ENCODE measurements at regions not wholly inside any gene's neighbourhood (a gene's known extent, or its start where the extent isn't known, plus 50 kb on each side); places are given as distances from the start of the nearest gene placed in this dataset.

DNA sequence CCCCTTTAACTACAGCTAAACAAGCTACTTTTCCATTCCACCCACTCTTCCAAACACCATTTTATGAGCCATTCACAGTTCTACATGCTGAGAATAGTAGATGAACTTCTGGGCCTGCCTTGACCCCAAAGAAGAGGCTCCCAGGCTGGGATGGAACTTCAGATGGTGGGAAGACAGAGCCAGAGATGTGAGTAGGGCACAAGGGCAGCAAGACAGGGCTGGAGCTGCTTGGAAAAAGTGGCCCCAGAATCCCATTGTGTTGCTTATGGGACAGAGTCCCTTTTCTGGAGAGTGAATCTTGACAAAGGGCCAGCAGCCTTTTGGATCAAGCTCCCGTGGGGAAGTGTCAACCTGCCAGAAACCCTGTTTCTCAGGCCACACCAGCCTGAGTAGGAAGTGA is 516.5 kb upstream of the PPP2R3A start:
- no peak for FAIRE-seq
- no peak for DNase-seq (ENCODE audit: insufficient read length)

DNA sequence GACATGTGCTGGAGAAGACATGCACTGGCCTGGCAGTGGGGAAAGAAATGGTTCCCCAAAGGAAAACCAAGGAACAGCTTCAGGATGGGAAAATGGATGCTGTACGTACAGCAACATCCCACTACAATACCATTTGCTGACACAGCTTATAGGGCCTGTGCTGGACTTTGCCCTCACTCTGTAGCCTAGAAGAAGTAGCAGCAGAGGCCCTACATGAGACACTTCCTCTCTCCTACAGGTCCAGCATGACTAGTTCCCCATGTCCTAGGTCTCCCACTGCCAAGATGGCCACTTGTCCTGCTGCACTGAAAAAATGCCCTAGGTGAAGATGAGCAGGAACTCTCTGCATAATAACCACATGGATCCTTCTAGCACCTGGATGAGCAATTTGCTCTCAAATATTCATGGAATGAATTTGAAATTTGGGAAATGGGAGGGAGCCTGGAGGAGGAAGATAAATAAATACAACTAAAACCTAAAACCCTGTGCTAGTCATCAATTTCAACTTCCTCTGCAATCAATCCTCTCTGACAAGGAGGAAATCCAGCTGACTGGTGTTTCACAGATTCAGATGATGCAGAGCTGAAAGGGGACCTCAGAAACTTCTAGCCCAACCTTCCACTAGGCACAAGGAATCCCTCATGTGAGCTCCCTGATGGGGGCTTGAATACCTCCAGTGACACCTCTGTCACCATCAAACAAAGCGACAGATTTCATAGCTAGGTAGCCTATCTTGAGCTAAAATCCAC is 514.3 kb upstream of the PPP2R3A start:
- FAIRE-seq (no peak), DNase-seq (ENCODE audit: insufficient read length) (no peak)
- TF ChIP-seq POLR2AphosphoS5 (IDR thresholded peaks at IDR 0.05; ENCODE audit: low read depth, low read length) (no peak), POLR2A (IDR thresholded peaks at IDR 0.05; ENCODE audit: low read depth, low read length) (no peak), TAF1 (IDR thresholded peaks at IDR 0.05; ENCODE audit: borderline replicate concordance, low read depth, low read length) (no peak)

More for the DNA sequence above, 516.5 kb upstream of the PPP2R3A start:
- TF ChIP-seq POLR2A (IDR thresholded peaks at IDR 0.05; ENCODE audit: low read depth, low read length) (no peak), POLR2AphosphoS5 (IDR thresholded peaks at IDR 0.05; ENCODE audit: low read depth, low read length) (no peak), TAF1 (IDR thresholded peaks at IDR 0.05; ENCODE audit: borderline replicate concordance, low read depth, low read length) (no peak)

DNA sequence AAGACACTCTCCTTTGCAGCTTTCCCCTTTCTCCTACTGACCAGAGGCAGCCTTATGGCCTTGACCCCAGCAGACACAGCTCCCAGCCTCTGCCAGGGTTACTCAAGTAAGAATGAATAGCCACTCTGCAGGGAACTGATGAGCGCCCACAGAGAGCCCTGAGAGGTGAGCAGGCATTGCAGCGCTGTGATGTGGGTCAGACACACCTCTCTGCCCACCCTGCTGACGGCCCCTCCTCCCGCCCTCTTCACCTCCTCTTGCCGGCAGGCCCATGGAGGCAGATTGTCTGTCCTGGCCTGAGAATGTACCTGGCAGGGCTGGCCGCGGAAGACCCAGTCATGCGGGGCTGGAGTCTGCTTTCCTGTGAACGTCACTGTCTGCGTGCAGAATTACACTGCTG is 512.6 kb upstream of the PPP2R3A start:
- no peak for FAIRE-seq
- DNase-seq (ENCODE audit: insufficient read length): no peak
- no peak for TF ChIP-seq POLR2A (IDR thresholded peaks at IDR 0.05; ENCODE audit: low read depth, low read length)
- TF ChIP-seq TAF1 (IDR thresholded peaks at IDR 0.05; ENCODE audit: borderline replicate concordance, low read depth, low read length): no peak
- TF ChIP-seq POLR2AphosphoS5 (IDR thresholded peaks at IDR 0.05; ENCODE audit: low read depth, low read length): no peak

DNA sequence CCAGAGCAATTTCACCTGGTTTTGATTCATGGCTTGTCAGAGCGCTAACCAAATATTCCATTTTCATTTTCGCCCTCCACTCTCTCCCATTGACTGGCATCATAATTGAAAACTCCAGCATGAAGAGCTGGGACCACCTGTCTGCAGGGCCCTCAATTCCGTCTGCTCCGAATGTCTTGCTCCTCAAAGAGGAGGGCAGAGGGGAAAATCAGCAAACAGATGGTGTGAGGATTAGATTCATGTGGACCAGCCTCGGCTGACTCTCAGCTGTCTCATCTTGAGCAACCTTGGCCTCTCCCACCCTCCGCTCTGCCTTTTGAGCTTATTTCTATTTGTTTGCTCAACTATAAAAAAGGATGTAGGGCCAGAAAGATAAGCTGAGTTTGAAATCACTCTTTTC is 512.2 kb upstream of the PPP2R3A start:
- no peak for FAIRE-seq
- DNase-seq (ENCODE audit: insufficient read length): no peak
- TF ChIP-seq POLR2AphosphoS5 (IDR thresholded peaks at IDR 0.05; ENCODE audit: low read depth, low read length) (no peak), POLR2A (IDR thresholded peaks at IDR 0.05; ENCODE audit: low read depth, low read length) (no peak), TAF1 (IDR thresholded peaks at IDR 0.05; ENCODE audit: borderline replicate concordance, low read depth, low read length) (no peak)

DNA sequence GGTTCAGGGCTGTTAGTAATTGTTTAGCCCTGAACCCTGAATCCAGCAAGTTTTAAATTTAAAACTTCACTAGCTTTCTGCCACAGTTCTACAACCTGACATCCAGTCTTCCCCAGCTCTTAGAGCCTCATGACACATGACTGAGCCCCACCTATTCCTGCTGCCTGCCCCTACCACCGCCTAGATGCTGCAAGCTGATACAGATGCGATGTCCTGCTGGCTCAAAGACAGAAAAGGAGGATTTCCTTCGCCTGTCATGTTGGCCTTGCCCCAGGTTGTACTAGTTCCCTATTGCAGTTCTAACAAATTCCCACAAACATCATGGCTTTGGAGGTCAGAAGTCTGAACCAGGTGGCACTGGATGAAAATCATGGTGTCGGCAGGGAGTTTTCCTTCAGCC is 510.6 kb upstream of the PPP2R3A start:
- FAIRE-seq: no peak

DNA sequence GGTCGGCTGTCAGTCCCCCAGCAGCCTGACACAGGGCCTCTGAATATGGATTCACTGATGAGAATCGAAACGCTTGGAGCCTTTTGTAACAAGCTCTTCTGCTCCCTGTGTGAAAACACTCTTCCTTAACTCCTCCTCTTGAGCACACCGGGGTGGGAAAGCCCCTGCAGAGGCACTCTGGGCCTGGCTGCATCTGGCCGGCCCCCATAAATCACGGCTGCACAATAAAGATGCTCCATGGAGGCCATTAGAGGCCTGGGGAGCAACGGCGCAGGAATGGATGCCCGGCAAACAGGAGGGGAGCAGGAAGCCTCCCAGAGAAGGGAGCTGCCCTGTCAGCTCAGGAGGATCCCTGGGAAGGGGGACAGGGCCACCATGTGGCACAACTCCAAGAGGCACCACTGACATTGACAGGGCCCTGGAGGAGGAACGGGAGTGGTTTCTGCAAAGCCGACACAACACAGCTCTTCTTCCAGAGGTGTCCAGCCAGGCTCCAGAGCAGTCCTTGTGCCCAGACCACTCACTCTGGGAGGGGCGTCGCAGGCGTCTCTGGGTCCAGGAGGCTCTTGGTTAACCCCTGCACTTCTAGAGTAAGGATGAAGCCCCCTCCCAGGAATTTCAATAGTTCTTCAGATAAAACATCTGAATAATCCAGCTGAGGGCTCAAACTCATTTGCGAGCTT is 509.3 kb upstream of the PPP2R3A start:
- DNase-seq (ENCODE audit: insufficient read length) (no peak), FAIRE-seq (no peak)
- TF ChIP-seq POLR2A (IDR thresholded peaks at IDR 0.05; ENCODE audit: low read depth, low read length) (no peak), TAF1 (IDR thresholded peaks at IDR 0.05; ENCODE audit: borderline replicate concordance, low read depth, low read length) (no peak), POLR2AphosphoS5 (IDR thresholded peaks at IDR 0.05; ENCODE audit: low read depth, low read length) (no peak)

More for the DNA sequence above, 510.6 kb upstream of the PPP2R3A start:
- TF ChIP-seq TAF1 (IDR thresholded peaks at IDR 0.05; ENCODE audit: borderline replicate concordance, low read depth, low read length) (no peak), POLR2AphosphoS5 (IDR thresholded peaks at IDR 0.05; ENCODE audit: low read depth, low read length) (no peak), POLR2A (IDR thresholded peaks at IDR 0.05; ENCODE audit: low read depth, low read length) (no peak)
- DNase-seq (ENCODE audit: insufficient read length): no peak

DNA sequence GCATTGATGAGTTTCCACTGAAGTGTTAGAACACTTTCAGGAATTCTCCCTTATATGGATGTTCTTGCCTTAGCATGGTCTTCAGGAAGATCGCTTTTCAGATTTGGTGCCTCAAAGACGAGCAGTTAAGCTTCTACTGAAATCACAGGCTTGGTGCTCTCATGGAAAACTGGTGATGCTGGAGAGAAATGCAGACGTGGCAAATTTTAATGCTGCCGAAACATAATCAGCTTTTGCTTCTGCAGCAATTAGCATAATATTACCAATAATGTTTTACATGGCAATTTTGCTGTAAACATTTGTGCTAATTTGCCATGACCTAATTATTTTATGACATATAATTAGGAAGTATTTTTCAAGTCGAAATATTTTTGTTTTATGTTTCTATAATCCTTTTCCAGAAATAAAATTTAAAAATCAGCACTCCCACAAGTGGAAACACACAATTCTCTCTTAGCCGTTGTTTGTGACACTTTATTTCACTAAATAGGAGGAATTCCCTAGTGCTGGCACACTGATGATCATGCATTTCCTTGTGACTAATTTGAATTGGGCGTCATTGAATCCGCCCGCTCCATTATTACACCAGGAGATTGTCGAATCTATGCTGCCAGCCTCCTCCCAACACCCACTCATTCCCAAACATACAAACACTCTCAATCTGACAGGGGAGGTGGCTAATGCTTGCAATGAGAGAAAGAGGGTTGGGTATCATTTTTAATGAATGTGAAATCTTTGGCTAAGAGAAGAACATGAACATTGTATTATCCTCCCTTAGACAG is 506.8 kb upstream of the PPP2R3A start:
- FAIRE-seq (no peak), DNase-seq (ENCODE audit: insufficient read length) (no peak)
- TF ChIP-seq POLR2A (IDR thresholded peaks at IDR 0.05; ENCODE audit: low read depth, low read length) (no peak), TAF1 (IDR thresholded peaks at IDR 0.05; ENCODE audit: borderline replicate concordance, low read depth, low read length) (no peak), POLR2AphosphoS5 (IDR thresholded peaks at IDR 0.05; ENCODE audit: low read depth, low read length) (no peak)

DNA sequence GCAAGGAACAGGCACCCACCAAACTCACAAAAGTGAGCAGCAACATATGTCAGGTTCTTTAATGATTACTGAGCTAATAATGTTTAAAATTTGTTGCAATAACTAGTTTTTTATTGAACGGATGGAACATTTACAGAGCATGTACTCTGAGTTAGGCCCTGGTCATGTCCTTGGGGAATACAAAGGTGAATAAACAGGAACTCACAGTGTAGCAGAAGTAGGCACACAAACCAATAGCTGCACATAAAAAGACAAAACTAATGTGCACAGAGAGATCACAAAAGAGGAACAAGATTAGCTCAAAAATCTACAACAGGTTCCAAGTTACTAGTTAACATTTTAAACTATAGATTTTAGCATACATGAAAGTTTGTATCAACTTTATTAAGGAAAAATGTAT is 505.3 kb upstream of the PPP2R3A start:
- FAIRE-seq (no peak), DNase-seq (ENCODE audit: insufficient read length) (no peak)
- TF ChIP-seq POLR2AphosphoS5 (IDR thresholded peaks at IDR 0.05; ENCODE audit: low read depth, low read length): no peak
- no peak for TF ChIP-seq TAF1 (IDR thresholded peaks at IDR 0.05; ENCODE audit: borderline replicate concordance, low read depth, low read length)
- no peak for TF ChIP-seq POLR2A (IDR thresholded peaks at IDR 0.05; ENCODE audit: low read depth, low read length)

DNA sequence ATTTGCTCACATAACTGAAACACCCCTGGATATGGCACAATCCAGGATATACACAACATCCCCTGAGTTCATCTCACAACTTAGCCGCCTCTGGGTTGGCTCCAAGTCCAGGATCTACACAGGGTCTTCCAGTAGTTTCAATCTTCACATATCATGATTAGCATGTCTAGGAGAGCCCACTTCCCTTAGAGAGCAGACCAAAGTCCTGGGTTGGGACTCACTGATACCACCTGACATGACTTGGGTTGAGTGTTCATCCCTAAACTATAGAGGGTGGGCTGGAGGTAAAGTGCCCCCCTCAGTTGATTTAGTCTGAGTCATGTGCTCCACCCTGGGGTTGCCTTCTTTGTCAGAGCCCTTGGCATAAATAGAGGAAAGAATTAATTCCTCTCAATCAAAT is 493.6 kb upstream of the PPP2R3A start:
- TF ChIP-seq TAF1 (IDR thresholded peaks at IDR 0.05; ENCODE audit: borderline replicate concordance, low read depth, low read length) (no peak), POLR2AphosphoS5 (IDR thresholded peaks at IDR 0.05; ENCODE audit: low read depth, low read length) (no peak), POLR2A (IDR thresholded peaks at IDR 0.05; ENCODE audit: low read depth, low read length) (no peak)
- no peak for DNase-seq (ENCODE audit: insufficient read length)
- FAIRE-seq: no peak

DNA sequence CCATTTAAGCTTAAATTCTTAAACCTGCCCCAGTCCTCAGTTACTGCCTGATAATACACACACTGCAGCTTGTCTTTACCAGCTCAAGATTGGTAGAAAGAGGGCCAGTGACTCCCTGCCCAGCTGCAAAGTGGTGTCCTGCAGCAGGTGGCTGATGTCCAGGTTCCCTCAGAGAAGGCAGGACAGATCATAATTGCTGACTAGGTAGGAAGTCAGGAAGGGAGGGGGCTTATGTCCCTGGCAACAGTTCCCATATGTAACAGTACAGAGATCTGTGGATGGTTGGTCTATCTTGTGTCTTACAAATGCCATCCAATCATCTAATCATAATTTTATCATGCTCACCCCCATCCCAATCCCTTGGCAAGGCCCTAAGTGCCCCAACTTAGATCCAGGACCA is 492.1 kb upstream of the PPP2R3A start:
- FAIRE-seq: no peak
- TF ChIP-seq POLR2A (IDR thresholded peaks at IDR 0.05; ENCODE audit: low read depth, low read length) (no peak), POLR2AphosphoS5 (IDR thresholded peaks at IDR 0.05; ENCODE audit: low read depth, low read length) (no peak), TAF1 (IDR thresholded peaks at IDR 0.05; ENCODE audit: borderline replicate concordance, low read depth, low read length) (no peak)
- no peak for DNase-seq (ENCODE audit: insufficient read length)

DNA sequence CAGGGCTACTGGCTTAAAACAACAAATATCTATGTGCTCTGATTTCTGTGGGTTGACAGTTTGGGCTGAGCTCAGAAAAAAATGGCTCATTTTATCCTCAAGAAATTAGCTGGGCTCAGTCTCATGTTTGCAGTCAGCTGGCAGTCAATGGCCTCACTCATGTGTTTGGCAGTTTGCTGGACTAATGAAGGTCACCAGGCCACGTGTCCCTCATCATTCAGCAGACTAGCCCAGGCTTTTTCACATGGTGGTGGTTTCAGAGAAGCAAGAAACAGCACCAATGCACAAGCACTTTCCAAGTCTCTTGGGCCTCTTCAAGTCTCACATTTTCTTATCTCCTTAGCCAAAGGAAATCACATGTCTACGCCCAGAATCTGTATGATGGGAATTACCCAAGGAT is 478.3 kb upstream of the PPP2R3A start:
- no peak for FAIRE-seq
- DNase-seq (ENCODE audit: insufficient read length): no peak
- TF ChIP-seq POLR2A (IDR thresholded peaks at IDR 0.05; ENCODE audit: low read depth, low read length) (no peak), POLR2AphosphoS5 (IDR thresholded peaks at IDR 0.05; ENCODE audit: low read depth, low read length) (no peak), TAF1 (IDR thresholded peaks at IDR 0.05; ENCODE audit: borderline replicate concordance, low read depth, low read length) (no peak)
